Effector CD8-positive, alpha-beta T cell (primary cell): ENCODE measurements at regions not wholly inside any gene's neighbourhood (a gene's known extent, or its start where the extent isn't known, plus 50 kb on each side); places are given as distances from the start of the nearest gene placed in this dataset.
A peak's percentile ranks its signal among the peaks of the same experiment; 100 is the strongest.

ENCODE experiments used
- DNase-seq: peaks from one replicate; lab custom pipeline; 2025; lab: John Stamatoyannopoulos, UW

- no peak for DNase-seq
Observed at GRCh38 chr10:31081937-31082840, 50.5 kb upstream of the ZNF438 start.

DNA sequence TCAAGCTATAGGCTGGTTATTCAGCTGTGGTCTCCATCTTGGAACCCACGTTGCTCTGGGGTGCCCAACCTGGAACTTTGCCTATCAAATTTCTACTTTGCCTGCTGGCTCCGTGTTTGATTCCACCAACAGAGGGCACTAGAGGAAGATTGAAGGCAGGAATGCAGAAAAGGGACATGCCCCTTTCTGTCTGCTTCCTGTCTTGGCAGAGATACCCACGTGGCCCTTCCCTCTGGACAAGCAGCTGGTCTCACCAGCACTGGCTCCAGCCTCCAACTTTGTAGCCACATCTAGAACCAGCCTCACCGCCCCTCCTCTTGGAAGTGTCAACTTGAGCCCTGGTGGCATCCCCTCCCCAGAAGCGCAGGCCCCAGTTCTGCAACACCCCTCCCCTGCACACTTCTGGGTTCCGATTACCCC is 52.1 kb upstream of the ZNF438 start:
- DNase-seq = peak; percentile 13

DNA sequence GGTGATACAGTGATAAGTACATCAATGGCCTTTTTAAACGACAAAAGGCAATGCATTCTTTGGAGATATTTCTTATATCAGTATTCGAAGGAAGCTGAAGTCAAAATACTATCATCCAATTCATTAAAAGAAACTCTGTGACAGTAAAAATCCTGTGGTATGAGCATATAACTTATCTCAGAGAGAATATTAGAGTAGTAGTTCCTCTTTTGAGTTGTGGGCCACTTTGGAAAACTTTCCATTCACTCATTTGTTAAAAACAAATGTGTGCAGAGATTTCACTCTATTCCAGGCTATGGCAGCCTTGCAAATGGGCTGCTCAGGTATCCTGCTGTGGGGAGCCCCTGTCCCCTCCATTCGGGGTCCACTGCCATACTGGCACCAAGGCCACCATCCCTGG is 55.3 kb upstream of the ZNF438 start:
- no peak for DNase-seq

DNA sequence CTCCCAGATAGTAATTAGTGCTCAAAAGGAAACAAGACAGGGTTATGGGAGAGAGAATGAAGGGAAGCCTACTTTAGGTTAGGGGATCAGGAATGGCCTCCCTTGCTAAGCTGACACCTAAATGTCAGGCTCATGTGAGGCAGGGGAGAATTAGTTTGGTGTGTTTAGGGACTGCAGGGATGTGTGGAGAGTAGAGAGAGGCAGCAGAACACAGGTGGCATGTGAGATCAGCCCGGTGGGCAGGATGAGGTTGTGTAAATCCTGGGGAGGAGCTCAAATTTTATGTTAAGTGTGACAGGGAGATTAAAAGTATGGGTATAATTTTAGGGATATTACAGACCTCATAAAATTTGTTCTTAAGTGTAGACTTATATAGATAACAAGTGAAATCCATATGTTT is 56.2 kb upstream of the ZNF438 start:
- DNase-seq = no peak

GRCh38 chr10:31090894-31091607 is 59.4 kb upstream of the ZNF438 start:
- DNase-seq = no peak

DNA sequence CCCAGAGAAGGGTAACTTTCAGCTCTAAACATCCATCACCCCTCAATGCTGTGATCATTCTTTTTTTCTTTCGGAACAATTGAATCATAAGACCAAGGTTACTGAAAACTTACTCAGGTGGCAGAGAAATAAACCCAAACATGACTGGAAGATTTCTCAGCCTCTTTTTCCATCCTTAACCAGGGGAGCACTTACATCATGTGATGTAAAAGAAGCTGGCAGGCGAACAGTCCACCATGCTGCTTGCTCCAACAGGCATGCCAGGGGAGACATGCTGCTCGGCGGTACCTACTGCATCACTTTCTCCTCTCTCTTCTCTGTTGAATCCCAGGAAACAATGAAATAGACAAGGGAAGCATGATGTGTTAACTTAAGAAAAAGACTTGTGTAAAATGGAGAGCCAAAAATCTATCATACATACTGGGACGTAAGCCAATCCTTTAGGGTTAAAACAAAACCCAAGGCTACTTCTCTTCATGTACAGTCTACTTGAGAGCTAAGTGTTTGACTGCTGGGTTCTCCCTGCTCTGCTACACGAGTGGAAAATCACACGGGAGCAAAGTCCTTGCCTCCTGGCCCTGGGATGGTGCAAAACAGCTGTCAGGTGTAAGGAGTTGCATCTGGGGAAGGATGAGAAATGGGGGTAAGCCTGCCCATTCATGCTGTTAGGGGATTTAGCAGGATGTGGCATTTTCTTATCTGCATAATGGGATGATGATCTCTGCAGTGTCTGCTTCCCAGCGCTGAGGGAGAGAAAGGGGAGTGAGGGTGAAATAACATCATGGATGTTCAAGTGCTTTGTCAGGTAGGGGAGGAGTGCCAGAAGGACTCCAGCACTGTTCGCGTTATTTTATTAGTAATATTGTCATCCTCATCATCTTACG is 64.3 kb upstream of the ZNF438 start:
- DNase-seq = no peak

GRCh38 chr10:31098046-31098445 is 66.4 kb upstream of the ZNF438 start:
- DNase-seq = no peak

DNA sequence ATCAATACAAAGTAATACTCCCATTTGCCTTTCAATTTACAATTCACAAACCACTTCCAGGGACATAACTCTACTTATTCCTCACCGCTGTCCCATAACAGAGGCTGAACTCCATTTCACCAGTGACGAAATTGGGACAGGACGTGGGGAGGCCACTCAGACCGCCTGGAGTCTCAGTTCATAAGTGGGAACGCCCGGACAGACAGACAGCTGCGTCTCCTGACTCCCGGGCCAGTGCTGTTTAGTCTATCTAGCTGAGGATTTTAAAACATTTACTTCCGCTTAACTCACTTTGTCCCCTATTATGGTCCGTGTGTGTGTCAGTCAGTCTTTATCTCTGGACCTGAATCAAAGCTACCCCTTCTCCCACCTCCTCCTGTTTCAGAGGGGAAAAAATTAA is 67.4 kb upstream of the ZNF438 start:
- DNase-seq = no peak

DNA sequence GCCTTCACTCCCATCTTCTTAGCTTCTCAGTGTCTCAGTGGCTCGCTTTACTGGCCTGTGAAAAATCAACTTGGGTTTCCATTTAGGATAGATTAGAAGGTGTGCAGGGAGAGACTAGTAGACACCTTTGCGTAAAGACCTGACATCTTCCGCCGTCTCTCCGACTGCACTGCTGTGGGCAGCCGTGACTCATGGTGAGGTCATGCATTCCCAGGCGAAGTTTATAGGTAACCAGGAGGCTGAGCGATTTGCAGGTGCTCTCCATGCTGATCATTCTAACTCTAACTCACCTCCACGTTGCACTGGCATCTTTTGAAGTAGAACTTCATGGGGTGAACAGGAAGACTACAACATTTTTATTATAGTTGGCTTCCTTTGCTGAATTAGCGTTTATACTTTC is 68.0 kb upstream of the ZNF438 start:
- no peak for DNase-seq

DNA sequence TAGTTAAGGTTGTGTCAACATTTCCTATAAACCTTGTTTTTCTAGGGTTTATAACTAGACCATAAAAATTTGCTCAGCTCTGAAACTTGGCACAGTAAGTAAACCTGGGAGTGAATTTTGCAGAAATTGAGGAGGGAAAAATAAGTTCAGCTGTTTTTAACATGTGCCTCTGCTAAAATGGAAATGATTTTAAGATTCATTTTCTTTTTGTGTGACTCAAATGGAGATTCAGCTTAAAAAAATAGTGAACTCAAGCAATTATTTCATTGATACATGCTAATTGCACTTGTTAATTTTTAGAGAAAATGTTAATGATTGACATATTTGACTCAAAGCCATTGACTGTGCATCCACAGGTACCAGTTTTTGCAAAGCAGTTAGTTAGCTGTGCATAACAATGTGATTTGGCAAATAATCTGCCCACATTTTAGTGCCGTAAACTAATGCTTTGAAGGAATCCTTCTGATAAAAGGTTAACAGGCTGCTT is 68.5 kb upstream of the ZNF438 start:
- no peak for DNase-seq

GRCh38 chr10:31100662-31101061 is 69.0 kb upstream of the ZNF438 start:
- DNase-seq = no peak

DNA sequence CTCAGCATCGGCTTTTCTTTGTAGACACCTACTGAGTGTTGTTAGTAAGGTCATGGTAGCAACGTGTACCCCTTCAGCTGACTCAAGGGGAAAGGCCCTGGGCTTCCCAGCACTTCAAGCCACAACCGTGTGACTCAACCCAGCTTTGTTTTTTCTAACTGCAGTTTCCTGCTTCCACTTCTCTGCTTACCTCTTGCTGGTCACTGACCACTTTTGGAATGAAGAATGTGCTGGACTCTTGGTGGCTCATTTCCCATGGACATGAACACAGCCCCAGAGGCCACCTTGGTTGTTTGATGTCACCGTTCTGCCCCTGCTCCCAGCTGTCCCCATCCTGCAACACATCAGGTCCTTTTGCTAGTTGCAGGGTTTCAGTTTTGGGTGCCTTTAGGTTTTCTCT is 69.5 kb upstream of the ZNF438 start:
- no peak for DNase-seq

DNA sequence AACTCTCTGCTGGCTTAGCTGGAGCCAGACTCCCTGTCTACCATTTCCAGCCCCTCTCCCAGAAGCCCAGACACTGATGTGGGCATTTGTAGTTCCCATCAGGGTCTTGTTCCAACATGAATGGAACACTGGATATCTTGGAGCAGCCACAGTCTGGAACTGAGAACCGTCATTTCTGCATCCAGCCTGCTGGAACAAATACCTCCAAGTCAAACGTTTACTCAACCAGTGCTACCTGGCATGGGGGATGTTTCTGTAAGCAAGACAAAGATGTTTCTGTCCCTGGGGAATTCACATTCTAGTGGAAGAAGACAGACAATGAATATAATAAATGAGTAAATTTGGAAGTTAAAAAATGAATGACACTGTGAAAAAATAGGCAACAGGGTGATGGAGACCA is 70.8 kb upstream of the ZNF438 start:
- no peak for DNase-seq

DNA sequence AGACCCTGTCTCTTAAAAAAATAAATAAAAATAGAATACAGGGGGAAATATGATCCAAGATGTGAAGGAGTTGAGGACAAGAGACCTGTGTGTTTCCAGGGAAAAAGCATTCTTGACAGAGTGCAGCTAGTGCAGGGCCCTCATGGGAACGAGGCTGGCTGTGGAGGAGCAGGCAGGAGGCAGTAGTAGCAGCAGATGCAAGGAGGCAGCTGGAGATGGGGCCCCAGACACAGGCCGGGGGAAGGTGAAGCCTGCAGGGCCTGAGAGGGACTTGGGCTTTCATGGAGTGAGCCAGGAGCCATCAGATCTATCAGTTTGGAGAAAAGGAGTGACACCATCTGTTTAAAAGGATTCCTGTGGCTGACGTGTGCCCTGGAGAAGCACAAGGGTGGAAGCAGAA is 71.4 kb upstream of the ZNF438 start:
- no peak for DNase-seq

- no peak for DNase-seq
Observed at GRCh38 chr10:31112961-31113360, 81.3 kb upstream of the ZNF438 start.

DNA sequence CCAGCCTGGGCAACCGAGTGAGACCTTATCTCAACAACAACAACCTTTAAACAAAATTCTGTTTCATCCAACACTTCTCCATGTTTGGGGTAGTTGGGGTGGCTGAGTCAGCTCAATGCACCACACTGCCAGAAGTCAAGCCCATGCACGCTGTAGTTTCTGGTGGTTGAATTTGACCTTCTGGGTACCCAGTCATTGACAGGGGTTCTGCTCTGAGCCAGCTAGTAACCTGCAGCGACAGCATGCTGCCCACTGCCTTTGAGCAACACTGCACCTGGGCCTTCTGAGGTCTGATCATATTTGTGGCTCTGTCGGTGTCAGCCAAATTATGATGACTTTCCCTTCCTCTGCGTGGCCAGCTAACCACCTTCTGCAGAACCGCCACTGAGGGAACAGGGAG is 84.6 kb upstream of the ZNF438 start:
- DNase-seq = no peak

GRCh38 chr10:31118556-31118955 is 86.9 kb upstream of the ZNF438 start:
- no peak for DNase-seq

- DNase-seq = no peak
Observed at GRCh38 chr10:31120392-31120791, 88.7 kb upstream of the ZNF438 start.

- no peak for DNase-seq
Observed at GRCh38 chr10:31120961-31121685, 89.5 kb upstream of the ZNF438 start.

DNA sequence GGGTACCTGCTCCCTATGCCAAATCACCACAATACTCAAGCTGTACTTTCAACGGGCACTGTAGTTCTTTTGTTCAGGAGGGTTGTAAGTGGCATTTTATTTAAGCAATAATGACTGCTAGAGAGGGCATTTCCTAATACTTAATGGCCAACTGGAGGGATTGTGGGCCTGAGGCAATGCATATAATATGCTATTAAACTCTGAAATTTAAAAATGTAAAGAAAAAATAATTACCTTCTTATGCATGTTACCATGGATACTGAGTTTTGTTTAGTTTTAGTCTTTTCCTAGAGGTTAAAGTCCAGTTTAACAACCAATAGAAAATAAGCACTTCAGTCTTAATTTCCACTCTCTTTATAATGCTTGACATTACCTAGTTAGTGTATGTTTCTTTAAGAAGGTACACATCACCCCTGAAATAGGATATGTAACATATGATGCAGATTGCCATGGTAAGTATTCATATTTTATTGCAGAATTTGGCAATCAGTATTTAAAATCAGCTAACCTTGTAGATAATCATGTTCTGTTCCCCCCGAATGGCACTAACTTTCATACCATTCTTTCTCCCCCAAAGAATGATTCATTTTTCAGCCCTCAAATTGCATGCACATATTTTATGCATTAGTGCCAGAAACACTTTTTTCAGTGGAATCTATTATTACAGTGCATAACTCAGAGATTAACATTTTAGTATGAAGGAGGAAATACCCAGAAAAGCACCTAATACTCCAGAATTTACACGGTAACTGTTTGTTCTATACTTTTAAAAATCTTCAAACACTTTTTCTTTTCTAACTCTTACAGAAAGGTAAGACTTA is 90.3 kb upstream of the ZNF438 start:
- DNase-seq = no peak

DNA sequence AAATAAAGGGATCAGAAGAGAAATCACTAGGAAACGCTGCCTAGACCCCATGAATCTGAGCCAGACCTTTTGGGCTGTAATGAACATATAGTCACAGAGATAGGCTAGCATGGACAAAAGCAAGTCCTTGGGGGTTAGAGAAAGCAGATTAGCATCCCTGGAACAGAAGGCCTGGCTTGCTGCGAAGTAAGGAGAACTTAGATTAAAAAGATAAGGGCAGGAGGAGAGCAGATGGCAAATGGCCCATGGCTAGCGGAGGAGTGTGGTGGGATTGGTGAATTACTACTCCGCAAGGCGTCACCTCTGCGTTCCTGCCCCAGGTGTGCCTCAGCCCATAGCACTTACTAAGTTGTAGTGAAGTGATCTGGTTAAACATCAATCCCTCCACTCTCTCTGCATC is 92.3 kb upstream of the ZNF438 start:
- DNase-seq = no peak
